Loucy (cell line): ENCODE measurements at regions not wholly inside any gene's neighbourhood (a gene's known extent, or its start where the extent isn't known, plus 50 kb on each side); places are given as distances from the start of the nearest gene placed in this dataset.

Experiments
- CTCF ChIP-seq: fragments of 200-600 bp; sonication (generic); conservative IDR thresholded peaks from 2 replicates; pipeline ENCODE4 v1.5.1; 2014; ENCODE audit warnings: mild to moderate bottlenecking, antibody characterized with exemption, low read length
- EZH2phosphoT487 ChIP-seq: fragments of 200-600 bp; IDR thresholded peaks from 2 replicates; pipeline ENCODE4 v1.6.1; 2018; ENCODE audit warnings: antibody characterized with exemption, mild to moderate bottlenecking, moderate library complexity, borderline replicate concordance

GRCh38 chr10:100612601-100613595 lies 77.2 kb downstream of the HIF1AN start:
- TF ChIP-seq CTCF = no peak
- no peak for TF ChIP-seq EZH2phosphoT487
